NCI-H2107 (cell line): ENCODE measurements at regions not wholly inside any gene's neighbourhood (a gene's known extent, or its start where the extent isn't known, plus 50 kb on each side); places are given as distances from the start of the nearest gene placed in this dataset.

Experiments
- DNase-seq: peaks from one replicate; lab custom pipeline; 2025; lab: John Stamatoyannopoulos, UW

DNA sequence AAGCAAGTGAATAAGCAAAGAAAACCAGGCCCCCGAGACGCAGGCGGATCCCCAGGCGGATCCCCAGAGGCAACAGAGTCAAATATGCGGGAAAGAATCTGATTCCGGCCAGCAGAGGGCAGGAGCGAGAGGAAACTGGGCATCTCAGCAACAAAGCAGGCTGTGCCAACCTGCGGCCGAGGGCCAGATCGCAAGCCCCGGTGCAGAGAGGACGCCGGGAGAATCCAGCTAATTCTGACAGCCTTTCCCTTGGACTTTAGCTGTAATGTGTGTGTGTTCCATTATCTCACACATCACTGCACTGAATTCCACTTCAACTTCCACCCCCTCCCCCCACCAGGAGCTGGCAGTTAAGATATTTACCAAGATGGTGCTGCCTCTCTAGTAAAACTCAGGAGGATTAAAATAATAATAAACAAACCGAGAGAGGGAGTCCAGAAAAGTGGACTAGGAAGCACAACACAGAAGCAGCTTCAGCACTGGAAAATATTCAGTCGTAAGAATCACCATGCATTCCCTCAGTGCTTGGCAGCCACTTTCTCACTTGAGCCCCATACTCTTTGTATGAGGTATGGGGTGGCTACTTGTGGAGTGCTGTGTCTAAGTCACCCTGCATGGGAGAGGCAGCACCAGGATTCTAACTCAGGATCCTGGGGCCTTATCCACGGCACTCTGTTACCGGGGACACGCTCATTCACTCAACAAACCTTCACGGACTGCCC lies 66.2 kb upstream of the SNX9 start:
- peak; percentile 79 for DNase-seq

DNA sequence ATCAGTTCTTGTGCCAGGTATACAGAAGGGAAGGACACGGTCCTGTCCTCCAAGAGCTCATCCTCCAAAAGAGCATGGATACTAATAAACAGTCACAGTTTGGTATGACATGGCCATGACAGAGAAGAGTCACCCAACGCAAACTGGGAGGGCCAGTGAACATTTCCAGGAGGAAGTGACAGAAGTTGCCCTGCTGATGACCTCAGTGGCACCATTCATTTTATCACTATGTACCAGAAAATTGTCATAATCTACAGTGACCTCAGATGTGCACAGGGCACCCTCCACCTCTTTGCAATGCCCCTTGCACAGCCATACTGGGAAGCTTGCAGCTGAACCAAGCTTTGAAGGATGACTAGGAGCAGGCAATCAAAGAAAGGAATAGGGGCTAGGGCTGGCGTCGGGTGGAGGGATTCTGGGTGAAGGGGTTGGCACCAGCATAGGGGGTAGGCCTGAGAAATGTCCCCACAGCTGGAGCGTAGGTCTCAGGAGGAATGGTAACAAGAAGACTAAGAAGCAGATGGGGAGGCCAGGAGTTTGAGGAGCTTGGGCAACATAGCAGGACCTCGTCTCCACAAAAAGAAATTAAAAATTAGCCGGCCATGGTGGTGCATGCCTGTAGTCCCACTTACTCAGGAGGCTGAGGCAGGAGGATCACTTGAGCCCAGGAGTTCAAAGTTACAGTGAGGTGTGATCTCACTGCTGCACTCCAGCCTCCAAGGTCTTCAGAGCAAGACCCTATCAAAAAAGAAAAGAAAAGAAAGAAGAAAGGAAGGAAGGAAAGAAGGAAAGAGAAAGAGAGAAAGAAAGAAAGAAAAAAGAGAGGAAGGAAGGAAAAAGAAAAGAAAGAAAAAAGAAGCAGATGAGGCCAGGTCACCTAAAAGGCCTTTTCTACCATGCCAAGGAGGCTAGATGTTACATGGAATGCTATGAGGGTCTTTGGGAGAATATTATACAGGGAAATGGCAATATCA lies 65.3 kb upstream of the SNX9 start:
- DNase-seq, result no peak

GRCh38 chr6:157758516-157759023 lies 64.5 kb upstream of the SNX9 start:
- DNase-seq, result no peak

- DNase-seq, result no peak
These were observed 64.0 kb upstream of the SNX9 start for GRCh38 chr6:157759028-157759427.

DNA sequence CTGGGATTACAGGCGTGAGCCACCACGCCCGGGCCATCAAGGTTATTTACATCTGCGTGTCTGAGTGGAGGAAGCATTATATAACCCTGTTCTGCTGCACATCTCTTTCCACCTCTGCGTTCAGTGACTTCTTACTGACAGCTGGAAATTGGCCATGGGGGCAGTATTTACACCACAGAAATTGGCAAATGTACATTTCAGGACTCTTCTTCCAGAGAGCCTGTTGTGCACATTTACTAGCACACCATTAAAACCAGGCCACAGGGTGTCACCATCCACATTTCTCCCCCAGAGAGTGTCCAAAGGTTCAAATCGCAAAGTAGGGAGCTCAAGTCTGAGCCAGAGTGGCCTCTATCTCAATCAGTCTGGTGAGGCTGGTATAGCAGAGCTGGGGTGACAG lies 62.9 kb upstream of the SNX9 start:
- no peak for DNase-seq

DNA sequence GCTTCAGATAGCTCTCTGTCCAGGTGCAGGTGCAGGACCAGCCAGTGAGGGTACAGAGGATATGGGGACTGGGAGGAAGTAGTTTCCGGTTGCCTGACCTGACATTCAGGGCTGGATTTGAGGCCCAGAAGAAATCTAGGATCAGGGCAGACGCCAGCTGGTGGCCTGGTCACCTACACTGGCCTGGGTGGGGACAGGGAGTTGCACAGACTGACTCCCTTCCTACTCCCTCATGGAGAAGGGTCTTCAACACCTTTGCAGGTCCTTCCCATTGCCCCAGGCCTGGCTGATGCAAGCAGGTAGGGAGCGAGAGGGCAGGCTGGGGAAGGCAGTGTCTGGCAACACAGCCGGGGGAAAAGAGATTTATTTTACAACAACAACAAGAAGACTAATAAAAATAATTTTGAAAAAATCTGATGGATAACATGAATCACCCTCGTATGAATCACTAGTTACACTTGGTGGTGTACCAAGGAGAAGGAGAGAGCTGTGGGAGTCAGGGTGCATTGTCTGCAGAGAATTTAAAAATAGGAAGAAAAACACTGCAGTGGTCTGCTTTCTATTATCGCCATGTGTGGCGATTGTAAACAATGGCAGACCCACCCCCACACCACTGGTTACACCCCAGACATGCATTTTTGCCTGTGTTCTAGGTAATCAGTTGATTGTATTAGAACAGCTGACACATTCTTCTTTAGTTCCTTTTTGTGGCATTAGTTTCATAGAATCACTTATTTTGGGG lies 62.3 kb upstream of the SNX9 start:
- DNase-seq, result no peak

GRCh38 chr6:157761331-157761921 lies 61.6 kb upstream of the SNX9 start:
- DNase-seq, result no peak

DNA sequence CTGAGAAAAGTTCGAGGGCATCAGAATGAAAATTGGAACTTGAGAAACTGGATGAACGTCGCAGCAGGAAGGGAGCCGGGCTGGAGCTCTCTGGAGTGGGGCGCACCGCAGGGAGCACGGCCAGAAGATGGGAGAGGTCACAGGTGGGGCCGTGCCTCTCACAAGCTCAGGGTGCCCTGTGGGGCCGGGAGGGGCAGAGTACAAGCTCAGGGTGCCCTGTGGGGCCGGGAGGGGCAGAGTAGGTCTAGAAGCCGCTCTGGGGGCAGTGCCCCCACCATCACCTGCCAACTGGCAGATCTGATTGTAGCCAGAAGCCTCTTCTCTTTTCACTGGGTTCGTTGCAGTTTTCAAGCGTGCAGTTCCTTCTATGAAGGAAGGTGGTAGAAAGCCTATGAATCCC lies 61.1 kb upstream of the SNX9 start:
- no peak for DNase-seq

DNA sequence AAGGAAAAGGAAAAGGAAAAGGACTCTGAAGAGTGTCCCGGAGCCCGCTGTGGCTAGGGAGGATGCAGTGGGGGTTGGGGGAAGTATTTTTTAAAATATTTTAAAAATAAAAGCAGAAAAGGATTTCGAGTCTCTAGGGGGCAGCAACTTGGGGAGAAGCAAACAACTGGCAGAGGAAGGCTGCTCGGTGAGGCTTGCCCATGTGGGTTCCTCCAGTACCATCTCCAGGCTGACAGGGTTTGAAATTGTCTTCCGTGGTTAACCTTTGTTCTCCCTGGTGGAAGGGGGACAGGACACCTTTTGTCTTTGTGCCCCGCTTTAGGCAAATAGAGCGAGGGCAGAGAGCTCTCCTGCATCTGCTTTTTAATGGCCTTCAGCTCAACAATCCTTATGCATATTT lies 60.4 kb upstream of the SNX9 start:
- no peak for DNase-seq

GRCh38 chr6:157763129-157763903 lies 59.7 kb upstream of the SNX9 start:
- peak; percentile 95 for DNase-seq

DNA sequence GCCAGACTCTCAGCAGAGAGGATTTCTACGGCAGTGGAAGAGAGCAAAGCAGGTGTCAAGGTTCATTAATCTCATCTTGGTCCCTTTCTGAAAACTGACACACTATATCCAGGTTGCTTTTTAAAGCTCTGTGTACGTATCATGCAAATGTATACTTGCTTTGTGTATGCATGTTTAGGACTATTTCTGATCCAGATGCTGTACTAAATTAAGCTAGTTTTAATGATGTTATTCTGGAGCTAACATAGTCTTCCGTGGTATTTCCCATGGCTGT lies 59.2 kb upstream of the SNX9 start:
- DNase-seq, result no peak

- DNase-seq, result no peak
These were observed 58.6 kb upstream of the SNX9 start for GRCh38 chr6:157764178-157765068.

GRCh38 chr6:157766901-157767774 lies 55.9 kb upstream of the SNX9 start:
- DNase-seq, result no peak

DNA sequence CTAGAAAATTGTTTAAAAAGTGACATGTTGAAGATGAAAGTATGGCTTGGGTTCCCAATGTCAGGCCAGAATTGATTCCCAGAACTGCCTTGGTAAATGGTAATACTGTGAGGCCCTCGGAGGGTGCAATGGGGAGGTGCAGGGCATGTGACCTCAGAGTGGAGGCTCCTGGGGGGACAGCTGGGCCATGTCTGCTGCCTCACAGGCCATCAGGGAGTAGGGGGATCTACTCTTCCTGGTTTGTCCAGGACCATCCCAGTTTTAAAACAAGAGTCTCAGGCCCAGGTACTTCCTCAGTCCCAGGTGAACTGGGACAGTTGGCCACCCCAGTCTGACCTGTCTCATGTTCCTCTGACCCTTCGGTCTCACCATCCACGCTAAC lies 55.3 kb upstream of the SNX9 start:
- DNase-seq, result no peak

- DNase-seq, result no peak
These were observed 54.7 kb upstream of the SNX9 start for GRCh38 chr6:157768304-157768703.

DNA sequence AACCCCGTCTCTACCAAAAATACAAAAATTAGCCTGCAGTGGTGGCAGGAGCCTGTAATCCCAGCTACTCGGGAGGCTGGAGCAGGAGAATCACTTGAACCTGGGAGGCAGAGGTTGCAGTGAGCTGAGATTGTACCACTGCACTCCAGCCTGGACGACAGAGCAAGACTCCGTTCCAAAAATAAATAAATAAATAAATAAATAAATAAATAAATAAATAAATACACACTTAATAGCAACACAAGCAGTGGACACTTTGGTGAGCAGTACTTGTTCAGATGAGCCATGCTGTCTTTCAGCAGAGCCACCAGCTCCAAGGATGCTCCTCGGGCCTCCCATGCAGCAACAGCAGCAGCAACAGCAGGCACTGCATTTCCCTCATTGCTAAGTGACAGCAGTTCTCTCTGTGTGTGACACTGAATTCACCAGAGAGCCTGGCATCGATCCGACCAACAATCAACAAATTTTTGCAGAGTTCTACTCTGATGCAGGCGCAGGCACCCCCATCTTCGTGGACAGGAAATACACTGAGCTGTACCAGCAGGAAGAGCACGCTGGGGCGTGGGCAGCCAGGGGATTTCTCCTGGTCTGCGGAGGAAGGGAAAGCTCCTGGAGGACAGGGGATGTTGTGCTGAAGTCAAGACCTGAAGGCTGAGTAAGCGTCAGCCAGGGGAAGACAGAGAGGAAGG lies 54.0 kb upstream of the SNX9 start:
- DNase-seq, result no peak

DNA sequence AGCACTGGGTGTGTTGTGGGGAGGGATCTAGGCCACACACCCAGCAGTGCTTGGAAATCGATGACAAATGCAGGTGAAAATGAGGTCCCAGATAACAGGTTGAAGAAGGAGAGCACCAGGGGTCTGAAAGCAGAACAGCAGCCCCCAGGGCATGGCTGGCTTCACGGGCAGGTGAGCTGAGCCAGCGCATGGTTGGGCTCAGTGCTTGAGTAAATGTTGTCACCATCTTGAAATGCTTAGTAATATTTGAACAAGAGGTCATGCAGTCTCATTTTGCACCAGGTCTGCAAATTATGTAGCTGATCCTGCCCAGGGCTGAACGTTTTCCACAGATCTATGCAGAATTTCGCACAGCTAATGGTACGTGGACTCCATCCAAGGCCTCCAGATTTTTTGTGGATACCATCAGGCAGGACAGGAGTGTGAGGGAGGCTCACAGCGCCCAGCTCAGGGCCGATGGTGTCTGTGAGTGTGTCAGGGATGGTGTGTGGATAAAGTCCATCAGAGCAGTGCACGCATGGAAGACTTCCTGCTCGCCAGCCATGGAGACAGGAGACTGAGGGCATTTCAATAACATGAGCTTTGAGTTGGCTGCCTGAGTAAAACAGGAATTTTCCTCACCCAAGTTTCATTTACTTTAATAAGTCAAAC lies 53.1 kb upstream of the SNX9 start:
- DNase-seq, result no peak

GRCh38 chr6:157770946-157771345 lies 52.1 kb upstream of the SNX9 start:
- no peak for DNase-seq
